ENCODE measurements at regions not wholly inside any gene's neighbourhood (a gene's known extent, or its start where the extent isn't known, plus 50 kb on each side); places are given as distances from the start of the nearest gene placed in this dataset.

DNA sequence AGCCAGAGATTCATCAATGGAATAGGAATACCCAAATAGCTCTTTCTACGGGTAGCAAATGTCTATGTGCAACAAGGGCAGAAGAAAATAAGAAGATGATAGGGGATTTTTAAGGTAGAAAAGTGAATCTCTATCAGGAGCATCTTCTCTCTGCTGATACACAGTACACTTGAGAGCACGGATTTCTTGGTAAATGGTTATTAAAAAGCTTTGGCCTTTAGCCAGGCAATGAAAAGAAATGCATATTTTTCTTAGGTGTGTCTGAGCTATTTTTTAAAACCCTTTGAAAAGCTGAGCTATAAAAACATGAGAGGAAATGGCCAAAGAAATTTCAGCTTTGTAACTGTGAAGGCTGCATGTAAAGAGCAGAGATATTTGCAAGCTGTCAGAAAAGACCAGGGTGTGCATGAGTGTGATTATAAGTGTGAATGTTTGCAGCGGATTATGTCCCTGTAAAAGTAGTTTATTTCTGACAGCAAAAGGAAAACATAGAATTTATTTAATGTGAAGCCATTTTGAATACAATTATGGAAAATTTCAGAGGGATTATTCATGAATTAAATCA is 487.1 kb upstream of the PIK3R1 start:
- TF ChIP-seq POLR2AphosphoS5 (IDR thresholded peaks at IDR 0.05; ENCODE audit: low read depth, low read length) = no peak
- TF ChIP-seq SPI1 (IDR thresholded peaks at IDR 0.05; ENCODE audit: low read depth, low read length) = no peak
- no peak for TF ChIP-seq POLR2A (IDR thresholded peaks at IDR 0.05; ENCODE audit: low read depth, low read length)
- no peak for TF ChIP-seq TAF1 (IDR thresholded peaks at IDR 0.05; ENCODE audit: low read depth, low read length)
